ENCODE measurements at regions not wholly inside any gene's neighbourhood (a gene's known extent, or its start where the extent isn't known, plus 50 kb on each side); places are given as distances from the start of the nearest gene placed in this dataset.

DNA sequence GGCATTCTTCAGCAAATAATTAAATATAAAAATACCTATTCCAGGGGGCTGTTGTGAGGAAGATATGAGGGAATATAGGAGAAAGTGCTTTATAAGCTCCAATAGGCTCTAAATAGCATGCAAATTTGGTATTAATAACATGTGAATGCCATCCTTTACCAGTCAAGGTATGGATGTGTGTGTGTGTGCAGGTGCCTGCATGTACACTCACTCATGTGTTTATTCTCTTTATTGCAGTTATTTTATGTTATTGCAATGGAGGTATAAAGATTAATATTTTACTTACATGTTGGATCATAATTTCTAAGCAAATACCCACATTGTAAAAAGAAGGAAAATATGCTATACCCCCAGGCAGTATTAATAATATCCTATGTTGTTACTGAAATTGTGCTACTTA is 1093.0 kb upstream of the GYPC start:
- ATAC-seq: no peak
- BruUV-seq (replicated peaks): no TSS peak
- H2AFZ ChIP-seq (ENCODE audit: low read length): no peak overlapping the region

DNA sequence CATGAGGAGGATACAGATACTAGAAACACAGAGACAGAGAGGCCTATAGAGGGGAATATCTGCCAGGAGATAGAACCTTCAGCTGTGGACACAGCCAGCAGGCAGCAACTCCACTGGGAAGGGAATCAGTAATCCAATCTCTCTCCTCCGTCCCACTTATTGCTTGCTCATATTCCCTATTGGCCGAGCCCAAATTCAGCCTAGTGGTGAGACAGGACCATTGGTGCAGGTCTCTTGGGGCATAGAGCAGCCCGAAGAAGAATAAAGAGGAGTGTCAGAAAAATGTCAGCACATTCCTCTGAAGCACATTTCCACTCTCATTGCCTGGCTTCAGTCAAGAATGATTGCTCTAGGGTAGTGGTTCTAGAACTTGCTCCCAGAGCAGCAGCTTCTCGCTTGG is 1091.5 kb upstream of the GYPC start:
- ATAC-seq: no peak
- Histone ChIP-seq H3K9me2 (replicated peaks; ENCODE audit: low read length) (no peaks in the 10 kb centered on the region), H3K4me1 (ENCODE audit: insufficient read depth, low read length) (no peaks in the 10 kb centered on the region), H3K27ac (ENCODE audit: low read length) (no peak overlapping the region), H2AFZ (ENCODE audit: low read length) (no peak overlapping the region), H3K9me3 (ENCODE audit: low read length) (0 out of 2 replicates have a peak, but pooled peaks cover 5% of the 10 kb centered on the region), H4K20me1 (ENCODE audit: low read length) (no peaks in the 10 kb centered on the region), H3F3A (ENCODE audit: low read length, unreplicated experiment) (no peaks in the 10 kb centered on the region), H3K79me2 (ENCODE audit: low read length) (no peaks in the 10 kb centered on the region), H3K4me2 (ENCODE audit: low read length) (no peak overlapping the region), H3K36me3 (ENCODE audit: low read depth, low read length) (no peaks in the 10 kb centered on the region), H3K27me3 (ENCODE audit: low read length) (no peaks in the 10 kb centered on the region), H3K9ac (ENCODE audit: low read length) (no peak overlapping the region), H3K4me3 (ENCODE audit: low read length) (no peak overlapping the region)
- ChIA-PET POLR2A (ENCODE audit: unreplicated experiment) (no interaction called here), CTCF (no interaction called here)
- TF ChIP-seq EZH2phosphoT487 (IDR thresholded peaks at IDR 0.05; ENCODE audit: borderline replicate concordance, low read length): no peak
- TF ChIP-seq, protein P1, sequence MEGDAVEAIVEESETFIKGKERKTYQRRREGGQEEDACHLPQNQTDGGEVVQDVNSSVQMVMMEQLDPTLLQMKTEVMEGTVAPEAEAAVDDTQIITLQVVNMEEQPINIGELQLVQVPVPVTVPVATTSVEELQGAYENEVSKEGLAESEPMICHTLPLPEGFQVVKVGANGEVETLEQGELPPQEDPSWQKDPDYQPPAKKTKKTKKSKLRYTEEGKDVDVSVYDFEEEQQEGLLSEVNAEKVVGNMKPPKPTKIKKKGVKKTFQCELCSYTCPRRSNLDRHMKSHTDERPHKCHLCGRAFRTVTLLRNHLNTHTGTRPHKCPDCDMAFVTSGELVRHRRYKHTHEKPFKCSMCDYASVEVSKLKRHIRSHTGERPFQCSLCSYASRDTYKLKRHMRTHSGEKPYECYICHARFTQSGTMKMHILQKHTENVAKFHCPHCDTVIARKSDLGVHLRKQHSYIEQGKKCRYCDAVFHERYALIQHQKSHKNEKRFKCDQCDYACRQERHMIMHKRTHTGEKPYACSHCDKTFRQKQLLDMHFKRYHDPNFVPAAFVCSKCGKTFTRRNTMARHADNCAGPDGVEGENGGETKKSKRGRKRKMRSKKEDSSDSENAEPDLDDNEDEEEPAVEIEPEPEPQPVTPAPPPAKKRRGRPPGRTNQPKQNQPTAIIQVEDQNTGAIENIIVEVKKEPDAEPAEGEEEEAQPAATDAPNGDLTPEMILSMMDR (conservative IDR thresholded peaks at IDR 0.05; ENCODE audit: low read depth, low read length): no peak
- no peak for TF ChIP-seq EZH2 (IDR thresholded peaks at IDR 0.05; ENCODE audit: low read length, unreplicated experiment)
- DNase-seq: no peak
- no TSS peak for BruUV-seq (replicated peaks)
- intact Hi-C loops (cut with micrococcal nuclease): no loop called here

More for the DNA sequence above, 1093.0 kb upstream of the GYPC start:
- H3F3A ChIP-seq (ENCODE audit: low read length, unreplicated experiment): no peaks in the 10 kb centered on the region
- ChIA-PET POLR2A (ENCODE audit: unreplicated experiment) (no interaction called here), CTCF (no interaction called here)
- H3K36me3 ChIP-seq (ENCODE audit: low read depth, low read length): no peaks in the 10 kb centered on the region
- 0 out of 2 replicates have a peak, but pooled peaks cover 9% of the 10 kb centered on the region for H3K9me3 ChIP-seq (ENCODE audit: low read length)
- H3K4me3 ChIP-seq (ENCODE audit: low read length): no peak overlapping the region
- H3K9ac ChIP-seq (ENCODE audit: low read length): no peak overlapping the region
- DNase-seq: no peak
- H3K4me2 ChIP-seq (ENCODE audit: low read length): no peak overlapping the region
- intact Hi-C loops (cut with micrococcal nuclease): no loop called here
- TF ChIP-seq, protein P1 (conservative IDR thresholded peaks at IDR 0.05; ENCODE audit: low read depth, low read length): no peak
- TF ChIP-seq EZH2phosphoT487 (IDR thresholded peaks at IDR 0.05; ENCODE audit: borderline replicate concordance, low read length) (no peak), EZH2 (IDR thresholded peaks at IDR 0.05; ENCODE audit: low read length, unreplicated experiment) (no peak)
- H3K4me1 ChIP-seq (ENCODE audit: insufficient read depth, low read length): no peaks in the 10 kb centered on the region
- H4K20me1 ChIP-seq (ENCODE audit: low read length): no peaks in the 10 kb centered on the region
- H3K27ac ChIP-seq (ENCODE audit: low read length): no peak overlapping the region
- H3K9me2 ChIP-seq (replicated peaks; ENCODE audit: low read length): no peaks in the 10 kb centered on the region
- no peaks in the 10 kb centered on the region for H3K79me2 ChIP-seq (ENCODE audit: low read length)
- H3K27me3 ChIP-seq (ENCODE audit: low read length): no peaks in the 10 kb centered on the region

DNA sequence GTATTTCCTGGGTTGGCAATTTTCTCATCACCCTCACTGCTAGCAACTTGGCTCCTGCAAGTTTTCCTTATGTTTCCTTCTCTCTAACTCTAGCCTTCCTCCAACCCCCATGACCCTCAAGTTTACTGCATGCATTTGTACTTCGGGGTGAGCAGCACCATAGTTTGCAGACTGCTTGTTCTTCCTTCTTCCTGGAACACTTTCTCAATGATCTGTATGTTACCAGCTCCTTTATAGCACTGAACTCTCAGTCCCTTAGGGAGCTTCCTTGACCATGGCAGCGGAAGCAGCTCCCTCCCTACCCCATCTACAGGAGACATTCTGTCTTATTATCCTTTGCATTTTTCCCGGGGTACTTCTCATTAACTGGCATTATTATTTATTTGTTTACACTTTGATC is 1089.5 kb upstream of the GYPC start:
- Histone ChIP-seq H3K79me2 (ENCODE audit: low read length) (no peaks in the 10 kb centered on the region), H3K36me3 (ENCODE audit: low read depth, low read length) (no peaks in the 10 kb centered on the region), H2AFZ (ENCODE audit: low read length) (no peak overlapping the region), H3K4me1 (ENCODE audit: insufficient read depth, low read length) (no peaks in the 10 kb centered on the region), H3K27ac (ENCODE audit: low read length) (no peak overlapping the region), H4K20me1 (ENCODE audit: low read length) (no peaks in the 10 kb centered on the region), H3F3A (ENCODE audit: low read length, unreplicated experiment) (no peaks in the 10 kb centered on the region), H3K9me2 (replicated peaks; ENCODE audit: low read length) (no peaks in the 10 kb centered on the region), H3K9me3 (ENCODE audit: low read length) (0 out of 2 replicates have a peak, but pooled peaks cover 4% of the 10 kb centered on the region), H3K9ac (ENCODE audit: low read length) (no peak overlapping the region), H3K4me2 (ENCODE audit: low read length) (no peak overlapping the region), H3K27me3 (ENCODE audit: low read length) (no peaks in the 10 kb centered on the region), H3K4me3 (ENCODE audit: low read length) (no peak overlapping the region)
- ATAC-seq (no peak), DNase-seq (no peak)
- intact Hi-C loops (cut with micrococcal nuclease): no loop called here
- ChIA-PET CTCF (no interaction called here), POLR2A (ENCODE audit: unreplicated experiment) (no interaction called here)
- BruUV-seq (replicated peaks): no TSS peak
- TF ChIP-seq EZH2phosphoT487 (IDR thresholded peaks at IDR 0.05; ENCODE audit: borderline replicate concordance, low read length) (no peak), EZH2 (IDR thresholded peaks at IDR 0.05; ENCODE audit: low read length, unreplicated experiment) (no peak)
- TF ChIP-seq, protein P1 (conservative IDR thresholded peaks at IDR 0.05; ENCODE audit: low read depth, low read length): no peak
